H1 (cell line): ENCODE measurements at regions not wholly inside any gene's neighbourhood (a gene's known extent, or its start where the extent isn't known, plus 50 kb on each side); places are given as distances from the start of the nearest gene placed in this dataset.

ENCODE experiments used
- CTCF ChIA-PET: fragments of 300-600 bp; sonication (Branson Sonifier 250); formaldehyde crosslinking; loops from one replicate; lab custom pipeline; 2021; ENCODE audit not compliant: partially characterized antibody; lab: Charles Lee
- POLR2A ChIA-PET: fragments of 300-600 bp; sonication (Branson Sonifier 250); formaldehyde crosslinking; loops from one replicate; lab custom pipeline; 2021; ENCODE audit warnings: inconsistent platforms; ENCODE audit not compliant: partially characterized antibody; lab: Charles Lee
- DNase-seq, 2 experiments: peaks; one replicate each; pipeline versions ENCODE4 v3.0.0 to v3.0.0-alpha.2; 2010 to 2022; ENCODE audit warnings: low spot score in 2 of 2, low read depth in 1 of 2, mixed read lengths in 1 of 2
- FAIRE-seq: peaks from 2 replicates; lab custom pipeline; 2011; peaks lifted over from hg19 to GRCh38; lab: Jason Lieb, UNC
- H2AFZ ChIP-seq: 2 replicates; pipeline ENCODE4 v1.8.1; 2012; ENCODE audit warnings: low read length, inconsistent platforms
- H2AK5ac ChIP-seq: 2 replicates; pipeline ENCODE4 v1.6.1; 2013; ENCODE audit warnings: low read depth, low read length
- H2BK120ac ChIP-seq: replicated peaks from 2 replicates; pipeline ENCODE3; 2013; ENCODE audit warnings: low read depth, low read length, inconsistent platforms
- H2BK12ac ChIP-seq: 2 replicates; pipeline ENCODE4 v1.6.1; 2013; ENCODE audit warnings: low read depth, low read length
- H2BK15ac ChIP-seq: 2 replicates; pipeline ENCODE4 v1.6.1; 2013; ENCODE audit warnings: low read length
- H2BK20ac ChIP-seq: 2 replicates; pipeline ENCODE4 v1.6.1; 2013; ENCODE audit warnings: low read length
- H2BK5ac ChIP-seq: 2 replicates; pipeline ENCODE4 v1.6.1; 2013; ENCODE audit warnings: low read depth, low read length
- H3K14ac ChIP-seq: 2 replicates; pipeline ENCODE4 v1.6.1; 2013; ENCODE audit warnings: inconsistent platforms; ENCODE audit not compliant: insufficient read length
- H3K18ac ChIP-seq: 2 replicates; pipeline ENCODE4 v1.6.1; 2013; ENCODE audit warnings: low read length; ENCODE audit errors: extremely low read depth
- H3K23ac ChIP-seq: 2 replicates; pipeline ENCODE4 v1.6.1; 2013; ENCODE audit warnings: inconsistent platforms; ENCODE audit not compliant: insufficient read length
- H3K23me2 ChIP-seq: 2 replicates; pipeline ENCODE4 v1.6.1; 2013; ENCODE audit warnings: low read depth, low read length
- H3K27ac ChIP-seq: 2 replicates; pipeline ENCODE4 v1.6.1; 2011; ENCODE audit warnings: low read depth, low read length, inconsistent platforms
- H3K27me3 ChIP-seq, 4 experiments: replicated peaks in 1 of 4; 1 replicate in 1 of 4; 2 replicates in 3 of 4; pipeline versions ENCODE4 v1.6.1 to v1.8.1; 2011 to 2013; ENCODE audit warnings: low read length in 3 of 4, mild to moderate bottlenecking in 3 of 4, inconsistent platforms in 2 of 4, mixed read lengths in 2 of 4, moderate library complexity in 1 of 4; ENCODE audit not compliant: control insufficient read depth in 3 of 4, insufficient read depth in 3 of 4; ENCODE audit errors: extremely low read depth in 1 of 4
- H3K36me3 ChIP-seq, 4 experiments: 2 replicates each; pipeline versions ENCODE4 v1.6.1 to v1.8.1; 2011 to 2013; ENCODE audit warnings: mild to moderate bottlenecking in 4 of 4, low read length in 3 of 4, moderate library complexity in 2 of 4, control low read depth in 1 of 4, inconsistent platforms in 1 of 4; ENCODE audit not compliant: insufficient read depth in 4 of 4, control insufficient read depth in 2 of 4
- H3K4ac ChIP-seq: replicated peaks from 2 replicates; pipeline ENCODE3; 2013; ENCODE audit warnings: low read length, low read depth, mixed read lengths, inconsistent platforms; ENCODE audit not compliant: insufficient read length
- H3K4me1 ChIP-seq, 4 experiments: replicated peaks in 1 of 4; 1 replicate in 1 of 4; 2 replicates in 3 of 4; pipeline versions ENCODE4 v1.6.1 to v1.8.1; 2011 to 2013; ENCODE audit warnings: low read length in 3 of 4, inconsistent platforms in 2 of 4, mixed read lengths in 1 of 4; ENCODE audit not compliant: insufficient read depth in 4 of 4, control insufficient read depth in 3 of 4
- H3K4me2 ChIP-seq, 2 experiments: 2 replicates each; pipeline versions ENCODE4 v1.6.1 to v1.8.1; 2011 to 2013; ENCODE audit warnings: low read depth in 2 of 2, low read length in 2 of 2, control low read depth in 1 of 2, inconsistent platforms in 1 of 2, mild to moderate bottlenecking in 1 of 2; ENCODE audit not compliant: insufficient read depth in 1 of 2
- H3K4me3 ChIP-seq, 4 experiments: fragments of 200-600, 300-600 bp in 1 of 4; sonication (generic), shearing (Covaris generic), sonication (Bioruptor Twin) in 1 of 4; 2 replicates each; pipeline versions ENCODE4 v1.5.1 to v1.8.1; 2011 to 2016; ENCODE audit warnings: low read length in 4 of 4, low read depth in 3 of 4, control low read depth in 2 of 4, inconsistent platforms in 2 of 4, mild to moderate bottlenecking in 2 of 4, mixed read lengths in 1 of 4, moderate library complexity in 1 of 4; ENCODE audit not compliant: insufficient read depth in 2 of 4; ENCODE audit errors: extremely low read depth in 1 of 4
- H3K56ac ChIP-seq: replicated peaks from 2 replicates; pipeline ENCODE3; 2013; ENCODE audit warnings: low read depth, mild to moderate bottlenecking, mixed read lengths, low read length, inconsistent platforms; ENCODE audit not compliant: insufficient read length
- H3K79me1 ChIP-seq: 2 replicates; pipeline ENCODE4 v1.6.1; 2013; ENCODE audit warnings: low read depth, low read length, control low read depth
- H3K79me2 ChIP-seq, 2 experiments: 2 replicates each; pipeline versions ENCODE4 v1.6.1 to v1.8.1; 2012 to 2013; ENCODE audit warnings: low read length in 2 of 2, mild to moderate bottlenecking in 2 of 2, inconsistent platforms in 1 of 2; ENCODE audit not compliant: insufficient read depth in 2 of 2, control insufficient read depth in 1 of 2
- H3K9ac ChIP-seq, 4 experiments: replicated peaks in 1 of 4; 1 replicate in 1 of 4; 2 replicates in 3 of 4; pipeline versions ENCODE4 v1.6.1 to v1.8.1; 2011 to 2013; ENCODE audit warnings: low read depth in 3 of 4, low read length in 3 of 4, control low read depth in 2 of 4, mild to moderate bottlenecking in 2 of 4, moderate library complexity in 2 of 4, inconsistent platforms in 1 of 4; ENCODE audit errors: extremely low read depth in 1 of 4
- H3K9me3 ChIP-seq, 2 experiments: 2 replicates each; pipeline versions ENCODE4 v1.6.1 to v1.8.1; 2012 to 2013; ENCODE audit warnings: mild to moderate bottlenecking in 2 of 2, moderate library complexity in 2 of 2, control low read depth in 1 of 2, inconsistent platforms in 1 of 2, low read depth in 1 of 2, low read length in 1 of 2, mixed read lengths in 1 of 2; ENCODE audit not compliant: insufficient read depth in 2 of 2
- H4K20me1 ChIP-seq, 2 experiments: replicated peaks in 1 of 2; 2 replicates each; pipeline versions ENCODE3 to v1.8.1; 2011 to 2013; ENCODE audit warnings: inconsistent platforms in 2 of 2, low read length in 2 of 2, mild to moderate bottlenecking in 1 of 2; ENCODE audit not compliant: insufficient read depth in 2 of 2, control insufficient read depth in 1 of 2
- H4K5ac ChIP-seq: 2 replicates; pipeline ENCODE4 v1.6.1; 2013; ENCODE audit warnings: low read length, low read depth, mixed read lengths, inconsistent platforms; ENCODE audit not compliant: insufficient read length
- H4K8ac ChIP-seq: 2 replicates; pipeline ENCODE4 v1.8.0; 2013; ENCODE audit warnings: mild to moderate bottlenecking, moderate library complexity, low read length, inconsistent platforms; ENCODE audit not compliant: insufficient read depth; ENCODE audit errors: extremely low read depth
- H4K91ac ChIP-seq: replicated peaks from 2 replicates; pipeline ENCODE3; 2013; ENCODE audit warnings: low read length, mixed read lengths, inconsistent platforms; ENCODE audit not compliant: insufficient read length
- CBX8 ChIP-seq: fragments of 300-800, 300-1000 bp; sonication (generic); IDR thresholded peaks from 2 replicates; pipeline ENCODE4 v1.7.1; 2016; ENCODE audit warnings: low read depth, low read length, borderline replicate concordance
- GTF2F1 ChIP-seq: IDR thresholded peaks from 2 replicates; pipeline ENCODE4 v1.6.1; 2012; ENCODE audit warnings: low read depth, low read length, improper control_type of control experiment, borderline replicate concordance
- HDAC2 ChIP-seq, 2 experiments: fragments of 300-600 bp in 1 of 2; sonication (generic) in 1 of 2; IDR thresholded peaks; 2 replicates each; pipeline ENCODE4 v1.6.1; 2011 to 2012; ENCODE audit warnings: low read depth in 2 of 2, low read length in 2 of 2, mild to moderate bottlenecking in 2 of 2, moderate library complexity in 2 of 2, borderline replicate concordance in 1 of 2, inconsistent platforms in 1 of 2
- RAD21 ChIP-seq, 2 experiments: IDR thresholded peaks in 1 of 2; conservative IDR thresholded peaks in 1 of 2; 2 replicates each; pipeline ENCODE4 v1.6.1; 2011; ENCODE audit warnings: low read depth in 2 of 2, low read length in 2 of 2, improper control_type of control experiment in 1 of 2, inconsistent platforms in 1 of 2, mild to moderate bottlenecking in 1 of 2, moderate library complexity in 1 of 2
- RXRA ChIP-seq: IDR thresholded peaks from 2 replicates; pipeline ENCODE4 v1.6.1; 2011; ENCODE audit warnings: low read depth, mild to moderate bottlenecking, low read length, moderate library complexity; ENCODE audit not compliant: insufficient read depth
- SP2 ChIP-seq: IDR thresholded peaks from 2 replicates; pipeline ENCODE4 v1.6.1; 2012; ENCODE audit warnings: mild to moderate bottlenecking, low read length, inconsistent platforms
- SUZ12 ChIP-seq: fragments of 200-600 bp; sonication (generic); IDR thresholded peaks from 2 replicates; pipeline ENCODE4 v1.6.1; 2012; ENCODE audit warnings: mild to moderate bottlenecking, inconsistent platforms, low read length, moderate library complexity, mixed read lengths
- TBP ChIP-seq: IDR thresholded peaks from 2 replicates; pipeline ENCODE4 v1.6.1; 2011; ENCODE audit warnings: low read depth, low read length, improper control_type of control experiment
- TCF12 ChIP-seq: IDR thresholded peaks from 2 replicates; pipeline ENCODE4 v1.6.1; 2011; ENCODE audit warnings: low read depth, mild to moderate bottlenecking, low read length
- TEAD4 ChIP-seq: IDR thresholded peaks from 2 replicates; pipeline ENCODE4 v1.6.1; 2012; ENCODE audit warnings: low read depth, low read length, inconsistent platforms, mixed read lengths
- ZNF274 ChIP-seq: IDR thresholded peaks from 2 replicates; pipeline ENCODE4 v1.7.0; 2012; ENCODE audit warnings: low read length, borderline replicate concordance; ENCODE audit errors: extremely low read depth
- WGBS, 2 experiments: shearing (Covaris generic) in 1 of 2; methylation state at CpG; one replicate each; pipeline versions ENCODE4 v1.1.6 to v1.1.7; 2013 to 2015; ENCODE audit warnings: low lambda C conversion rate in 2 of 2, mixed read lengths in 2 of 2, inconsistent platforms in 1 of 2, low coverage in 1 of 2, missing lambda C conversion rate in 1 of 2; ENCODE audit not compliant: insufficient replicate concordance in 2 of 2, insufficient coverage in 1 of 2, insufficient read length in 1 of 2; ENCODE audit errors: extremely low coverage in 1 of 2, missing lambda C conversion rate in 1 of 2; 5-methylcytosine and 5-hydroxymethylcytosine counted together
- TF ChIP-seq, protein P1 (sequence below), 3 experiments: IDR thresholded peaks; 1 replicate in 2 of 3; 2 replicates in 1 of 3; pipeline versions ENCODE4 v1.5.1 to v1.6.1; 2011; ENCODE audit warnings: low read length in 3 of 3, mild to moderate bottlenecking in 3 of 3, inconsistent platforms in 2 of 3, low read depth in 1 of 3, moderate library complexity in 1 of 3; ENCODE audit not compliant: insufficient read depth in 1 of 3; ENCODE audit errors: control extremely low read depth in 1 of 3

- no peak overlapping the region for H3K4me3 ChIP-seq
- TF ChIP-seq, protein P1, sequence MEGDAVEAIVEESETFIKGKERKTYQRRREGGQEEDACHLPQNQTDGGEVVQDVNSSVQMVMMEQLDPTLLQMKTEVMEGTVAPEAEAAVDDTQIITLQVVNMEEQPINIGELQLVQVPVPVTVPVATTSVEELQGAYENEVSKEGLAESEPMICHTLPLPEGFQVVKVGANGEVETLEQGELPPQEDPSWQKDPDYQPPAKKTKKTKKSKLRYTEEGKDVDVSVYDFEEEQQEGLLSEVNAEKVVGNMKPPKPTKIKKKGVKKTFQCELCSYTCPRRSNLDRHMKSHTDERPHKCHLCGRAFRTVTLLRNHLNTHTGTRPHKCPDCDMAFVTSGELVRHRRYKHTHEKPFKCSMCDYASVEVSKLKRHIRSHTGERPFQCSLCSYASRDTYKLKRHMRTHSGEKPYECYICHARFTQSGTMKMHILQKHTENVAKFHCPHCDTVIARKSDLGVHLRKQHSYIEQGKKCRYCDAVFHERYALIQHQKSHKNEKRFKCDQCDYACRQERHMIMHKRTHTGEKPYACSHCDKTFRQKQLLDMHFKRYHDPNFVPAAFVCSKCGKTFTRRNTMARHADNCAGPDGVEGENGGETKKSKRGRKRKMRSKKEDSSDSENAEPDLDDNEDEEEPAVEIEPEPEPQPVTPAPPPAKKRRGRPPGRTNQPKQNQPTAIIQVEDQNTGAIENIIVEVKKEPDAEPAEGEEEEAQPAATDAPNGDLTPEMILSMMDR (IDR thresholded peaks at IDR 0.05; ENCODE audit: control extremely low read depth in 1 of 3, insufficient read depth in 1 of 3, low read depth in 1 of 3, low read length in 3 of 3): no peak
- TF ChIP-seq RAD21 (IDR thresholded peaks at IDR 0.05 in 1 of 2, conservative IDR thresholded peaks at IDR 0.05 in 1 of 2; ENCODE audit: low read depth in 2 of 2, low read length in 2 of 2) (no peak), HDAC2 (IDR thresholded peaks at IDR 0.05; ENCODE audit: borderline replicate concordance in 1 of 2, low read depth in 2 of 2, low read length in 2 of 2) (no peak), GTF2F1 (no peak), TCF12 (no peak), RXRA (no peak), ZNF274 (no peak), SP2 (no peak), TBP (no peak), SUZ12 (no peak), CBX8 (no peak), TEAD4 (no peak)
These were observed 297.5 kb downstream of the CLIC5 start for GRCh38 chr6:45718131-45718530.

More at GRCh38 chr6:45718131-45718530, 297.5 kb downstream of the CLIC5 start:
- Histone ChIP-seq H2BK120ac (no peak overlapping the region), H3K27me3 (peaks cover 0 to 2% (median 0%) of the 10 kb centered on the region in 4 experiments; a peak in 1 of 7 replicates), H2BK20ac (no peak overlapping the region), H4K20me1 (no peaks in the 10 kb centered on the region), H3K79me1 (no peaks in the 10 kb centered on the region), H3K36me3 (no peaks in the 10 kb centered on the region), H3K4me2 (no peak overlapping the region), H3K14ac (no peak overlapping the region), H2BK5ac (no peak overlapping the region), H3K9ac (no peak overlapping the region), H3K9me3 (no peaks in the 10 kb centered on the region), H4K8ac (no peak overlapping the region), H3K4ac (no peak overlapping the region), H2BK12ac (no peak overlapping the region), H3K23ac (no peak overlapping the region), H3K18ac (no peak overlapping the region), H3K79me2 (no peaks in the 10 kb centered on the region), H3K56ac (no peak overlapping the region), H4K5ac (no peak overlapping the region), H4K91ac (no peak overlapping the region), H2AK5ac (no peak overlapping the region), H2AFZ (no peak overlapping the region), H2BK15ac (no peak overlapping the region), H3K4me1 (0 out of 7 replicates have a peak, but pooled peaks cover 0 to 2% (median 0%) of the 10 kb centered on the region in 4 experiments), H3K27ac (no peak overlapping the region), H3K23me2 (no peaks in the 10 kb centered on the region)
- ChIA-PET CTCF (interaction anchor here (2.7 kb wide), 1 partner anchor 205 kb away, joined by 15 read pairs; no protein-coding TSS in a partner anchor), POLR2A (no interaction called here)
- DNase-seq (no peak), FAIRE-seq (no peak)
- 80% methylated on average over 3 of the region's 3 CpGs; no CpG with 5 or more reads in 1 of the 2 experiments for WGBS, 2 experiments
